Natural killer cell (primary cell): ENCODE measurements at regions not wholly inside any gene's neighbourhood (a gene's known extent, or its start where the extent isn't known, plus 50 kb on each side); places are given as distances from the start of the nearest gene placed in this dataset.
A peak's percentile ranks its signal among the peaks of the same experiment; 100 is the strongest.

Experiments
- ATAC-seq, 3 donors: fragments of 150-1000 bp in 2 of 3; fragments of 200-7000 bp in 1 of 3; cut with Tn5 transposase; 1 replicate in 1 of 3; 2 replicates in 2 of 3; pipeline ENCODE4 v1.10.0; 2021; ENCODE audit warnings: mild to moderate bottlenecking in 2 of 3, moderate library complexity in 2 of 3
- DNase-seq, 2 donors: peaks; one replicate each; pipeline versions ENCODE4 v3.0.0 to v3.0.0-alpha.2; 2013 to 2021; ENCODE audit warnings: mixed read lengths in 1 of 2
- H3K27ac ChIP-seq: one replicate; pipeline ENCODE4 v1.5.1; 2013; ENCODE audit warnings: mild to moderate bottlenecking, low read length
- H3K27me3 ChIP-seq: one replicate; pipeline ENCODE4 v1.6.1; 2013; ENCODE audit warnings: low read length; ENCODE audit not compliant: control insufficient read depth, insufficient read depth
- H3K36me3 ChIP-seq: one replicate; pipeline ENCODE4 v1.6.1; 2013; ENCODE audit warnings: low read length; ENCODE audit not compliant: control insufficient read depth, insufficient read depth
- H3K4me1 ChIP-seq: one replicate; pipeline ENCODE4 v1.6.1; 2013; ENCODE audit warnings: low read length; ENCODE audit not compliant: control insufficient read depth, insufficient read depth
- H3K4me3 ChIP-seq: one replicate; pipeline ENCODE4 v1.5.1; 2013; ENCODE audit warnings: low read length
- H3K9me3 ChIP-seq: one replicate; pipeline ENCODE4 v1.6.1; 2013; ENCODE audit warnings: low read length; ENCODE audit not compliant: control insufficient read depth, insufficient read depth
- H3K27ac Mint-ChIP-seq, 2 donors: one replicate each; pipeline ENCODE4 v1.8.0; 2022; ENCODE audit warnings: mild to moderate bottlenecking in 2 of 2, mixed read lengths in 2 of 2, moderate library complexity in 1 of 2
- H3K27me3 Mint-ChIP-seq, 2 donors: one replicate each; pipeline ENCODE4 v1.8.0; 2022; ENCODE audit warnings: low read depth in 2 of 2, mixed read lengths in 2 of 2
- H3K36me3 Mint-ChIP-seq: one replicate; pipeline ENCODE4 v1.8.0; 2022; ENCODE audit warnings: mixed read lengths
- H3K4me1 Mint-ChIP-seq, 2 donors: one replicate each; pipeline ENCODE4 v1.8.0; 2022; ENCODE audit warnings: mixed read lengths in 2 of 2
- H3K4me3 Mint-ChIP-seq: one replicate; pipeline ENCODE4 v1.8.0; 2022; ENCODE audit warnings: mild to moderate bottlenecking, moderate library complexity, mixed read lengths
- H3K9me3 Mint-ChIP-seq, 2 donors: one replicate each; pipeline ENCODE4 v1.8.0; 2022; ENCODE audit warnings: mixed read lengths in 2 of 2
- CTCF ChIP-seq: fragments of 200-600 bp; IDR thresholded peaks from one replicate; pipeline ENCODE4 v1.8.0; 2022; ENCODE audit warnings: antibody characterized with exemption
- WGBS: methylation state at CpG from one replicate; pipeline ENCODE4 v1.1.7; 2013; ENCODE audit warnings: missing lambda C conversion rate; ENCODE audit not compliant: insufficient coverage; 5-methylcytosine and 5-hydroxymethylcytosine counted together
- intact Hi-C: fragments of 100-400 bp; cut with micrococcal nuclease; formaldehyde crosslinking; loops from one replicate; pipeline ENCODE4 v1.14.2; 2022

GRCh38 chr3:153038367-153038766, 123.7 kb upstream of the RAP2B start:
- DNase-seq: no peak
- H3K27me3 ChIP-seq: no peaks in the 10 kb centered on the region
- no peak for TF ChIP-seq CTCF
- peak in 1 of 3 donors; percentile 49 for ATAC-seq
- 69% methylated on average over 5 of the region's 5 CpGs for WGBS
- H3K4me3 ChIP-seq: no peak overlapping the region
- no peak overlapping the region for H3K27ac ChIP-seq
- H3K36me3 ChIP-seq: no peaks in the 10 kb centered on the region
- intact Hi-C loops: no loop called here
- peaks cover 3 to 7% of the 10 kb centered on the region in 2 donors for H3K27me3 Mint-ChIP-seq
- H3K27ac Mint-ChIP-seq: no peak overlapping the region
- no peaks in the 10 kb centered on the region for H3K9me3 ChIP-seq
- H3K4me1 ChIP-seq: peaks cover 9% of the 10 kb centered on the region
- no peaks in the 10 kb centered on the region for H3K9me3 Mint-ChIP-seq
- H3K36me3 Mint-ChIP-seq: no peaks in the 10 kb centered on the region
- no peak overlapping the region for H3K4me3 Mint-ChIP-seq
- peaks cover 6% of the 10 kb centered on the region in 2 donors for H3K4me1 Mint-ChIP-seq

- Mint-ChIP-seq H3K36me3 (no peaks in the 10 kb centered on the region), H3K27me3 (peaks cover 5 to 11% of the 10 kb centered on the region in 2 donors), H3K27ac (no peak overlapping the region), H3K9me3 (no peaks in the 10 kb centered on the region), H3K4me3 (no peak overlapping the region), H3K4me1 (peaks cover 6% of the 10 kb centered on the region in 2 donors)
- 91% methylated on average over 9 of the region's 9 CpGs for WGBS
- Histone ChIP-seq H3K27me3 (no peaks in the 10 kb centered on the region), H3K4me1 (peaks cover 9% of the 10 kb centered on the region), H3K4me3 (no peak overlapping the region), H3K9me3 (no peaks in the 10 kb centered on the region), H3K36me3 (no peaks in the 10 kb centered on the region), H3K27ac (no peak overlapping the region)
- intact Hi-C loops: loop anchor here (1.0 kb wide), 1 partner anchor 731 kb away; no protein-coding TSS in a partner anchor
- no peak for ATAC-seq
- DNase-seq: no peak
- no peak for TF ChIP-seq CTCF
Observed at GRCh38 chr3:153038779-153039178, 123.2 kb upstream of the RAP2B start.

- 90% methylated on average over 1 of the region's 2 CpGs for WGBS
- Histone ChIP-seq H3K36me3 (no peaks in the 10 kb centered on the region), H3K27me3 (no peaks in the 10 kb centered on the region), H3K27ac (no peak overlapping the region), H3K4me3 (no peak overlapping the region), H3K9me3 (no peaks in the 10 kb centered on the region), H3K4me1 (peaks cover 9% of the 10 kb centered on the region)
- DNase-seq (no peak), ATAC-seq (no peak)
- Mint-ChIP-seq H3K4me1 (peaks cover 6% of the 10 kb centered on the region in 2 donors), H3K9me3 (no peaks in the 10 kb centered on the region), H3K27me3 (peaks cover 6 to 21% of the 10 kb centered on the region in 2 donors), H3K4me3 (no peak overlapping the region), H3K27ac (no peak overlapping the region), H3K36me3 (no peaks in the 10 kb centered on the region)
- no peak for TF ChIP-seq CTCF
- intact Hi-C loops: loop anchor here (5.0 kb wide), 2 partner anchors 121 to 1211 kb away; partner anchors contain the start of gene RAP2B
Observed at GRCh38 chr3:153041181-153041580, 120.8 kb upstream of the RAP2B start.

DNA sequence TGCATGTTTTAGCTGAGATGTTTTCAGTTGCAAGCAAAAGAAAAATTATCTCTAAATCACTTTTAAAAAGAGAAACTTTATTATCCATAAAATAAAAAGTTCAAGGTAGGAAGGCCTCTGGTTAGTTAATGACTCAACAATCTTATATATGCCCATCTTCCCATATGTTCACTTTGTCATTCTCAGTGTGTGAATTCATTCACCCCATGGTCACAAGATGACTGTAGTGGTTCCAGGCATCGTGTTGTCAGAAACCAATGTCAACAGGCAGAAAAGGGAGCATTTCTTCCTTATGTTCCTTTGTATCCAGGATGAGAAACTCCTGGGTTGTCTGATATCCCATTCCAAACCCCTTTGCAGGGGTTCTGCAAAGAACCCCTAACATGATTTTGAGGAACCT, 119.9 kb upstream of the RAP2B start:
- DNase-seq (no peak), ATAC-seq (no peak)
- Mint-ChIP-seq H3K27ac (no peak overlapping the region), H3K36me3 (no peaks in the 10 kb centered on the region), H3K4me1 (peaks cover 6% of the 10 kb centered on the region in 2 donors), H3K27me3 (peaks cover 3 to 16% of the 10 kb centered on the region in 2 donors), H3K4me3 (no peak overlapping the region), H3K9me3 (no peaks in the 10 kb centered on the region)
- H3K36me3 ChIP-seq: no peaks in the 10 kb centered on the region
- no peaks in the 10 kb centered on the region for H3K9me3 ChIP-seq
- intact Hi-C loops: loop anchor here (5.0 kb wide), 2 partner anchors 120 to 1210 kb away; partner anchors contain the start of gene RAP2B
- H3K4me1 ChIP-seq: peaks cover 9% of the 10 kb centered on the region
- no peak overlapping the region for H3K27ac ChIP-seq
- no peaks in the 10 kb centered on the region for H3K27me3 ChIP-seq
- no peak for TF ChIP-seq CTCF
- 85% methylated on average over 1 of the region's 1 CpG for WGBS
- no peak overlapping the region for H3K4me3 ChIP-seq
